SK-N-SH (cell line): ENCODE measurements at regions not wholly inside any gene's neighbourhood (a gene's known extent, or its start where the extent isn't known, plus 50 kb on each side); places are given as distances from the start of the nearest gene placed in this dataset.

Source experiments
- CTCF ChIA-PET: fragments of 300-600, 350-600 bp; formaldehyde crosslinking; extraction: SDS; loops from one replicate; lab custom pipeline; 2021; lab: Yijun Ruan, JAX
- POLR2A ChIA-PET: fragments of 350-600 bp; sonication (Branson Sonifier 250); formaldehyde crosslinking; extraction: SDS; loops from one replicate; lab custom pipeline; 2020; ENCODE audit warnings: antibody characterized with exemption, inconsistent platforms; lab: Yijun Ruan, JAX
- DNase-seq: peaks from one replicate; pipeline ENCODE4 v3.0.0; 2012
- H2AFZ ChIP-seq: fragments of 200-600 bp; sonication (generic); 2 replicates; pipeline ENCODE4 v1.8.1; 2016; ENCODE audit warnings: antibody characterized with exemption, mild to moderate bottlenecking, low read depth
- H3F3A ChIP-seq: fragments of 200-600 bp; sonication (generic); replicated peaks from 2 replicates; pipeline ENCODE3; 2016; ENCODE audit warnings: antibody characterized with exemption, mild to moderate bottlenecking; ENCODE audit not compliant: insufficient read depth
- H3K27ac ChIP-seq, 2 experiments: fragments of 200-500 bp in 1 of 2; fragments of 200-600 bp in 1 of 2; sonication (Bioruptor generic) in 1 of 2; sonication (generic), shearing (Covaris generic) in 1 of 2; 2 replicates each; pipeline versions ENCODE4 v1.5.1 to v1.6.1; 2014 to 2016; ENCODE audit warnings: low read depth in 2 of 2, inconsistent platforms in 1 of 2, low read length in 1 of 2, mild to moderate bottlenecking in 1 of 2, mixed read lengths in 1 of 2
- H3K27me3 ChIP-seq: fragments of 200-600 bp; sonication (generic), shearing (Covaris generic); 2 replicates; pipeline ENCODE4 v1.6.1; 2016; ENCODE audit warnings: mixed run types; ENCODE audit not compliant: insufficient read depth
- H3K36me3 ChIP-seq, 2 experiments: fragments of 200-500 bp in 1 of 2; fragments of 200-600 bp in 1 of 2; sonication (Bioruptor generic) in 1 of 2; sonication (generic) in 1 of 2; replicated peaks in 1 of 2; 2 replicates each; pipeline versions ENCODE3 to v1.5.1; 2014 to 2016; ENCODE audit warnings: low read length in 1 of 2, mild to moderate bottlenecking in 1 of 2; ENCODE audit not compliant: insufficient read depth in 2 of 2, control insufficient read depth in 1 of 2
- H3K4me1 ChIP-seq, 2 experiments: fragments of 200-500 bp in 1 of 2; fragments of 200-600 bp in 1 of 2; sonication (Bioruptor generic) in 1 of 2; sonication (generic), shearing (Covaris generic) in 1 of 2; 2 replicates each; pipeline versions ENCODE4 v1.5.1 to v1.6.1; 2014 to 2016; ENCODE audit warnings: low read depth in 1 of 2, low read length in 1 of 2, mixed run types in 1 of 2; ENCODE audit not compliant: insufficient read depth in 2 of 2, control insufficient read depth in 1 of 2
- H3K4me2 ChIP-seq: fragments of 200-600 bp; sonication (generic), shearing (Covaris generic); 2 replicates; pipeline ENCODE4 v1.6.1; 2017; ENCODE audit warnings: mixed run types
- H3K4me3 ChIP-seq, 2 experiments: fragments of 200-500 bp in 1 of 2; fragments of 200-600 bp in 1 of 2; sonication (Bioruptor generic) in 1 of 2; sonication (generic), shearing (Covaris generic) in 1 of 2; 2 replicates each; pipeline versions ENCODE4 v1.5.1 to v1.8.1; 2014 to 2016; ENCODE audit warnings: low read depth in 2 of 2, inconsistent platforms in 1 of 2, low read length in 1 of 2, mild to moderate bottlenecking in 1 of 2, mixed read lengths in 1 of 2, moderate library complexity in 1 of 2
- H3K79me2 ChIP-seq: fragments of 200-600 bp; sonication (generic); 2 replicates; pipeline ENCODE4 v1.8.1; 2017; ENCODE audit warnings: mild to moderate bottlenecking; ENCODE audit not compliant: insufficient read depth
- H3K9ac ChIP-seq: fragments of 200-600 bp; sonication (generic); 2 replicates; pipeline ENCODE4 v1.6.1; 2017; ENCODE audit warnings: mixed run types
- H3K9me2 ChIP-seq: fragments of 200-600 bp; sonication (generic); 2 replicates; pipeline ENCODE4 v1.6.1; 2017; ENCODE audit warnings: mixed run types
- H3K9me3 ChIP-seq: fragments of 200-600 bp; sonication (generic); 2 replicates; pipeline ENCODE4 v1.6.1; 2017; ENCODE audit warnings: mixed run types, mild to moderate bottlenecking, moderate library complexity
- H4K20me1 ChIP-seq: fragments of 200-600 bp; sonication (generic); 2 replicates; pipeline ENCODE4 v1.6.1; 2017; ENCODE audit warnings: mild to moderate bottlenecking, mixed run types; ENCODE audit not compliant: insufficient read depth
- GABPA ChIP-seq: IDR thresholded peaks from 2 replicates; pipeline ENCODE4 v1.4.0; 2012; ENCODE audit warnings: low read depth, mild to moderate bottlenecking
- JUND ChIP-seq: IDR thresholded peaks from 2 replicates; pipeline ENCODE4 v1.4.0; 2012
- PBX3 ChIP-seq: IDR thresholded peaks from 2 replicates; pipeline ENCODE4; 2012
- REST ChIP-seq: IDR thresholded peaks from 2 replicates; pipeline ENCODE4 v1.6.1; 2012; ENCODE audit warnings: mild to moderate bottlenecking, low read depth, low read length, moderate library complexity
- SMC3 ChIP-seq: IDR thresholded peaks from 2 replicates; pipeline ENCODE4 v1.6.1; 2012; ENCODE audit warnings: low read depth, low read length, improper control_type of control experiment
- TCF12 ChIP-seq: IDR thresholded peaks from 2 replicates; pipeline ENCODE4 v1.4.0; 2012
- WGBS: methylation state at CpG from one replicate; pipeline ENCODE4 v1.1.6; 2017; ENCODE audit warnings: low lambda C conversion rate; 5-methylcytosine and 5-hydroxymethylcytosine counted together
- TF ChIP-seq, protein P1 (sequence below): fragments of 200-600 bp; sonication (generic); IDR thresholded peaks from 2 replicates; pipeline ENCODE4 v1.6.1; 2017; ENCODE audit warnings: antibody characterized with exemption, mild to moderate bottlenecking, moderate library complexity
- TF ChIP-seq, protein P2 (sequence below): IDR thresholded peaks from 2 replicates; pipeline ENCODE4 v1.4.0; 2012; ENCODE audit warnings: low read depth, borderline replicate concordance

DNA sequence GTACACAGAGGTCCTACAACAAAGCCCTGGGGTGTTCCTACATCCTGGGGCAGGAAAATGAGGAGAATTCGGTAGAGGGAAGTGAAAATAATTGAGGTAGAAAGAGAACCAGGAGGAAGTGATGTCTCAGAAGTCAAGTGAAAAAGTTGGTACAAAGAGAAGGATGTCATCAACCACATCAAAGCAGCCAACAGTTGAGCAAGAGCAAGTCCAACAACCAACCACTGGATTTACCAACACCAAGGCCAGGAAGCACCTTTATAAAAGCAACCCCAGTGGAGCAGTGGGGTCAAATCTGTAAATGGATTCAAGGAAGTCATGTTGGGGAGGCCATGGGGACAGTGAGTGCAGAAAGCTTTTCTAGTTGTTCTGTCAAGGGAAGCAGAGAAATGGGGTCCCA, 360.4 kb downstream of the ZNF516 start (continued):
- TF ChIP-seq, protein P1, sequence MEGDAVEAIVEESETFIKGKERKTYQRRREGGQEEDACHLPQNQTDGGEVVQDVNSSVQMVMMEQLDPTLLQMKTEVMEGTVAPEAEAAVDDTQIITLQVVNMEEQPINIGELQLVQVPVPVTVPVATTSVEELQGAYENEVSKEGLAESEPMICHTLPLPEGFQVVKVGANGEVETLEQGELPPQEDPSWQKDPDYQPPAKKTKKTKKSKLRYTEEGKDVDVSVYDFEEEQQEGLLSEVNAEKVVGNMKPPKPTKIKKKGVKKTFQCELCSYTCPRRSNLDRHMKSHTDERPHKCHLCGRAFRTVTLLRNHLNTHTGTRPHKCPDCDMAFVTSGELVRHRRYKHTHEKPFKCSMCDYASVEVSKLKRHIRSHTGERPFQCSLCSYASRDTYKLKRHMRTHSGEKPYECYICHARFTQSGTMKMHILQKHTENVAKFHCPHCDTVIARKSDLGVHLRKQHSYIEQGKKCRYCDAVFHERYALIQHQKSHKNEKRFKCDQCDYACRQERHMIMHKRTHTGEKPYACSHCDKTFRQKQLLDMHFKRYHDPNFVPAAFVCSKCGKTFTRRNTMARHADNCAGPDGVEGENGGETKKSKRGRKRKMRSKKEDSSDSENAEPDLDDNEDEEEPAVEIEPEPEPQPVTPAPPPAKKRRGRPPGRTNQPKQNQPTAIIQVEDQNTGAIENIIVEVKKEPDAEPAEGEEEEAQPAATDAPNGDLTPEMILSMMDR, result no peak

- 5% methylated on average over 1 of the region's 1 CpG for WGBS
- Histone ChIP-seq H3K4me2 (no peak overlapping the region), H2AFZ (no peak overlapping the region), H3K9ac (no peak overlapping the region), H3K36me3 (no peaks in the 10 kb centered on the region), H3K4me1 (no peaks in the 10 kb centered on the region), H3K27ac (no peak overlapping the region), H4K20me1 (no peaks in the 10 kb centered on the region), H3K9me3 (no peaks in the 10 kb centered on the region), H3K4me3 (no peak overlapping the region), H3F3A (no peaks in the 10 kb centered on the region), H3K27me3 (no peaks in the 10 kb centered on the region), H3K79me2 (no peaks in the 10 kb centered on the region), H3K9me2 (no peaks in the 10 kb centered on the region)
- CTCF ChIA-PET, result no interaction called here
- no peak for DNase-seq
- TF ChIP-seq JUND (no peak), TCF12 (no peak), SMC3 (no peak), GABPA (no peak), REST (no peak), PBX3 (no peak)
- TF ChIP-seq, protein P2, sequence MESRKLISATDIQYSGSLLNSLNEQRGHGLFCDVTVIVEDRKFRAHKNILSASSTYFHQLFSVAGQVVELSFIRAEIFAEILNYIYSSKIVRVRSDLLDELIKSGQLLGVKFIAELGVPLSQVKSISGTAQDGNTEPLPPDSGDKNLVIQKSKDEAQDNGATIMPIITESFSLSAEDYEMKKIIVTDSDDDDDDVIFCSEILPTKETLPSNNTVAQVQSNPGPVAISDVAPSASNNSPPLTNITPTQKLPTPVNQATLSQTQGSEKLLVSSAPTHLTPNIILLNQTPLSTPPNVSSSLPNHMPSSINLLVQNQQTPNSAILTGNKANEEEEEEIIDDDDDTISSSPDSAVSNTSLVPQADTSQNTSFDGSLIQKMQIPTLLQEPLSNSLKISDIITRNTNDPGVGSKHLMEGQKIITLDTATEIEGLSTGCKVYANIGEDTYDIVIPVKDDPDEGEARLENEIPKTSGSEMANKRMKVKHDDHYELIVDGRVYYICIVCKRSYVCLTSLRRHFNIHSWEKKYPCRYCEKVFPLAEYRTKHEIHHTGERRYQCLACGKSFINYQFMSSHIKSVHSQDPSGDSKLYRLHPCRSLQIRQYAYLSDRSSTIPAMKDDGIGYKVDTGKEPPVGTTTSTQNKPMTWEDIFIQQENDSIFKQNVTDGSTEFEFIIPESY, result no peak
- TF ChIP-seq, protein P1, result no peak
- POLR2A ChIA-PET, result no interaction called here
Measured at GRCh38 chr18:76133873-76134272, 361.2 kb downstream of the ZNF516 start.
